Neuronal stem cell (in vitro differentiated cells): ENCODE measurements at regions not wholly inside any gene's neighbourhood (a gene's known extent, or its start where the extent isn't known, plus 50 kb on each side); places are given as distances from the start of the nearest gene placed in this dataset.

Experiments
- DNase-seq: peaks from one replicate; pipeline ENCODE4 v3.0.0-alpha.2; 2013; ENCODE audit warnings: low spot score
- H2AFZ ChIP-seq: one replicate; pipeline ENCODE4 v1.6.1; 2013; ENCODE audit warnings: mild to moderate bottlenecking, low read length, inconsistent platforms
- H2AK5ac ChIP-seq: 2 replicates; pipeline ENCODE4 v1.6.1; 2013; ENCODE audit warnings: low read depth, mild to moderate bottlenecking, inconsistent platforms, low read length, moderate library complexity, mixed read lengths
- H2BK120ac ChIP-seq: 2 replicates; pipeline ENCODE4 v1.6.1; 2013; ENCODE audit warnings: low read depth, mild to moderate bottlenecking, inconsistent platforms, low read length, moderate library complexity, mixed read lengths
- H2BK12ac ChIP-seq: one replicate; pipeline ENCODE4 v1.6.1; 2013; ENCODE audit warnings: low read length, inconsistent platforms
- H2BK15ac ChIP-seq: 2 replicates; pipeline ENCODE4 v1.6.1; 2013; ENCODE audit warnings: mild to moderate bottlenecking, low read length, inconsistent platforms, mixed read lengths
- H2BK5ac ChIP-seq: one replicate; pipeline ENCODE4 v1.6.1; 2013; ENCODE audit warnings: inconsistent platforms, mild to moderate bottlenecking, low read length, moderate library complexity
- H3K14ac ChIP-seq: one replicate; pipeline ENCODE4 v1.6.1; 2013; ENCODE audit warnings: low read length, inconsistent platforms
- H3K18ac ChIP-seq: 2 replicates; pipeline ENCODE4 v1.6.1; 2013; ENCODE audit warnings: low read length, inconsistent platforms
- H3K23ac ChIP-seq: 2 replicates; pipeline ENCODE4 v1.6.1; 2013; ENCODE audit warnings: low read depth, mild to moderate bottlenecking, mixed read lengths, low read length, inconsistent platforms; ENCODE audit not compliant: poor library complexity
- H3K27ac ChIP-seq: replicated peaks from 3 replicates; pipeline ENCODE4 v1.5.1; 2013; ENCODE audit warnings: low read length, inconsistent platforms
- H3K27me3 ChIP-seq, 3 experiments: 2 replicates each; pipeline ENCODE4 v1.6.1; 2013; ENCODE audit warnings: low read length in 3 of 3, mild to moderate bottlenecking in 2 of 3, inconsistent platforms in 1 of 3, low read depth in 1 of 3, mixed read lengths in 1 of 3, moderate library complexity in 1 of 3; ENCODE audit not compliant: control insufficient read depth in 3 of 3, insufficient read depth in 3 of 3
- H3K36me3 ChIP-seq, 2 donors: replicated peaks in 1 of 2; 2 replicates each; pipeline ENCODE4 v1.6.1; 2013; ENCODE audit warnings: low read length in 2 of 2; ENCODE audit not compliant: control insufficient read depth in 2 of 2, insufficient read depth in 2 of 2
- H3K4ac ChIP-seq: 2 replicates; pipeline ENCODE4 v1.6.1; 2013; ENCODE audit warnings: inconsistent platforms, mild to moderate bottlenecking, low read length, moderate library complexity
- H3K4me1 ChIP-seq, 2 donors: 1 replicate in 1 of 2; 2 replicates in 1 of 2; pipeline ENCODE4 v1.6.1; 2013; ENCODE audit warnings: low read length in 2 of 2, low read depth in 1 of 2; ENCODE audit not compliant: control insufficient read depth in 2 of 2, insufficient read depth in 1 of 2
- H3K4me2 ChIP-seq: one replicate; pipeline ENCODE4 v1.6.1; 2013; ENCODE audit warnings: mild to moderate bottlenecking, low read length, inconsistent platforms; ENCODE audit not compliant: insufficient read depth, poor library complexity, severe bottlenecking
- H3K4me3 ChIP-seq, 2 donors: 2 replicates each; pipeline ENCODE4 v1.5.1; 2013; ENCODE audit warnings: low read length in 2 of 2, mild to moderate bottlenecking in 2 of 2, inconsistent platforms in 1 of 2, moderate library complexity in 1 of 2
- H3K79me1 ChIP-seq: one replicate; pipeline ENCODE4 v1.6.1; 2013; ENCODE audit warnings: low read depth, mild to moderate bottlenecking, inconsistent platforms, low read length, moderate library complexity
- H3K9ac ChIP-seq: one replicate; pipeline ENCODE4 v1.6.1; 2013; ENCODE audit warnings: mild to moderate bottlenecking, low read depth, low read length, inconsistent platforms; ENCODE audit not compliant: poor library complexity
- H3K9me3 ChIP-seq, 2 donors: replicated peaks in 1 of 2; 2 replicates each; pipeline versions ENCODE3 to v1.6.1; 2013; ENCODE audit warnings: low read length in 2 of 2, mild to moderate bottlenecking in 2 of 2, inconsistent platforms in 1 of 2, low read depth in 1 of 2, mixed read lengths in 1 of 2, moderate library complexity in 1 of 2; ENCODE audit not compliant: control insufficient read depth in 2 of 2, insufficient read depth in 1 of 2
- H4K8ac ChIP-seq: one replicate; pipeline ENCODE4 v1.6.1; 2013; ENCODE audit warnings: low read depth, mild to moderate bottlenecking, inconsistent platforms, low read length, moderate library complexity
- H4K91ac ChIP-seq: one replicate; pipeline ENCODE4 v1.6.1; 2013; ENCODE audit warnings: low read length, low read depth, mild to moderate bottlenecking, inconsistent platforms; ENCODE audit not compliant: poor library complexity
- WGBS, 2 donors: extraction: QIAGEN DNeasy Blood & Tissue Kit; methylation state at CpG; one replicate each; pipeline ENCODE4 v1.1.7; 2013; ENCODE audit warnings: missing lambda C conversion rate in 2 of 2, mixed read lengths in 1 of 2; ENCODE audit not compliant: insufficient read length in 2 of 2, insufficient replicate concordance in 1 of 2; ENCODE audit errors: extremely low coverage in 2 of 2; 5-methylcytosine and 5-hydroxymethylcytosine counted together

DNA sequence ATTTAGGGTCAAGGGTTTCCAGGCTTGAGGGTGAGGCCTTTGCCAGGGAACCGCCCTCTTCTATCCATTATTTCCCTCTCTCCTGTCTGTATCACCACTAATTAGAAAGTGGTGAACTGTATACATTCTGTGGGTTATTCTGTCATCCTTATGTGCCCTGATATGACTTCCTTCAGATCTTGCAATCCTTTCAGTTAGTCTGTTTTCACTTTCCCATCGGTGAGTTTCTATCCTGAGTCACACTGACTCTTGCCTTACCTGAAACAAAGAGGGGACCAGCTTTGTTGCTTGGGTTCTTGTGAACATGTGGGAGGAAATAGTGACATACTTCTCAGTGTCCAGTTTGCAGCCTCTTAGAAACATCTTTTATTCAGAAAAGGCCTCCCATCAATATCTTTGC is 205.4 kb upstream of the GHR start:
- H3K4ac ChIP-seq = no peak overlapping the region
- H2AFZ ChIP-seq = no peak overlapping the region
- no peaks in the 10 kb centered on the region for H3K36me3 ChIP-seq
- H3K27ac ChIP-seq = no peak overlapping the region
- H2BK120ac ChIP-seq = no peak overlapping the region
- no peak overlapping the region for H3K14ac ChIP-seq
- no peaks in the 10 kb centered on the region for H3K4me1 ChIP-seq
- no peaks in the 10 kb centered on the region for H3K9me3 ChIP-seq
- WGBS, 2 donors = no CpG with 5 or more reads among the region's 2 CpGs
- no peak overlapping the region for H3K4me2 ChIP-seq
- H3K27me3 ChIP-seq = no peaks in the 10 kb centered on the region
- no peak overlapping the region for H2BK5ac ChIP-seq
- H4K91ac ChIP-seq = no peak overlapping the region
- H2AK5ac ChIP-seq = no peak overlapping the region
- H3K23ac ChIP-seq = no peak overlapping the region
- no peak overlapping the region for H4K8ac ChIP-seq
- H3K9ac ChIP-seq = no peak overlapping the region
- H2BK12ac ChIP-seq = no peak overlapping the region
- H3K79me1 ChIP-seq = no peaks in the 10 kb centered on the region
- no peak overlapping the region for H3K18ac ChIP-seq
- no peak overlapping the region for H2BK15ac ChIP-seq
- H3K4me3 ChIP-seq = no peak overlapping the region
- no peak for DNase-seq

DNA sequence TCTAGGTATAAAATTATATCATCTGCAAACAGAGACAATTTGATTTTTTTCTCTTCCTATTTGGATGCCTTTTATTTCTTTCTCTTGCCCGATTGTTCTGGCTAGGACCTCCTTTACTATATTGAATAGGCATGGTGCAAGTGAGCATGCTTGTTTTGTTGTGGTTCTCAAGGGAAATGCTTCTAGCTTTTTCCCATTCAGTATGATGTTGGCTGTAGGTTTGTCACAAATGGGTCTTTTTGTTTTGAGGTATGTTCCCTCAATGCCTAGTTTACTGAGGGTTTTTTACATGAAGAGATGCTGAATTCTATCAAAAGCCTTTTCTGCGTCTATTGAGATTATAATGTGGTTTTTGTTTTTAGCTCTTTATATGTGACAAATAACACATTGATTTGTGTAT is 198.2 kb upstream of the GHR start:
- H3K27me3 ChIP-seq = no peaks in the 10 kb centered on the region
- WGBS, 2 donors = no CpG with 5 or more reads among the region's 2 CpGs
- H2AFZ ChIP-seq = no peak overlapping the region
- no peaks in the 10 kb centered on the region for H3K36me3 ChIP-seq
- no peak overlapping the region for H2BK15ac ChIP-seq
- H4K8ac ChIP-seq = no peak overlapping the region
- H3K4me2 ChIP-seq = no peak overlapping the region
- H3K4ac ChIP-seq = no peak overlapping the region
- H3K4me1 ChIP-seq = peaks cover 0 to 1% of the 10 kb centered on the region in 2 donors
- no peak overlapping the region for H3K23ac ChIP-seq
- no peak overlapping the region for H3K18ac ChIP-seq
- no peak overlapping the region for H4K91ac ChIP-seq
- no peaks in the 10 kb centered on the region for H3K79me1 ChIP-seq
- H2BK12ac ChIP-seq = no peak overlapping the region
- H3K9ac ChIP-seq = no peak overlapping the region
- no peaks in the 10 kb centered on the region for H3K9me3 ChIP-seq
- no peak overlapping the region for H3K14ac ChIP-seq
- no peak overlapping the region for H2BK5ac ChIP-seq
- H3K4me3 ChIP-seq = no peak overlapping the region
- no peak overlapping the region for H2AK5ac ChIP-seq
- H2BK120ac ChIP-seq = no peak overlapping the region
- no peak for DNase-seq
- no peak overlapping the region for H3K27ac ChIP-seq

DNA sequence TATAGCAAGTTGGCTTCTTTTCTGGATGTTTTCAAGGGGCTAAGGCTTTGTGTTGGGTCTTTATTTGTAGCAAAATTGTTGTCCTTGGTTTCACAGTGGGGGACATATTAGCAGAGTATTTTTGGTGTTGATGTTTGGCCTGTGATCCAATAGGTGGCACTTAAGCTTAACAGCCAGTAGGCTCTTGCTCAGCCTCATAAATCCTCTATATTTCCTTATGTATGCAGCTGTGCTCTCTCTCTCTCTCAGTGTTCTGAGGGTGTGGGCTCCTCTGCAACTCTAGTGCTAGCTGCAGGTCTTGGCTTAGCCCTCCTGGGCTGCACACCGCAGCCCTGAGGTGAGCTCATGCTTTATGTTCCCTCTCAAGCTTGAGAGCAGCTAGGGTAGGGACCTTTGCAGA is 195.0 kb upstream of the GHR start:
- Histone ChIP-seq H3K14ac (peak overlapping the region; percentile 60), H3K27ac (no peak overlapping the region), H3K4ac (no peak overlapping the region), H3K9ac (no peak overlapping the region), H2AK5ac (no peak overlapping the region), H4K91ac (no peak overlapping the region), H3K79me1 (no peaks in the 10 kb centered on the region), H3K23ac (no peak overlapping the region), H3K36me3 (no peaks in the 10 kb centered on the region), H4K8ac (no peak overlapping the region), H3K18ac (no peak overlapping the region), H3K9me3 (no peaks in the 10 kb centered on the region), H2BK5ac (no peak overlapping the region), H3K4me3 (no peak overlapping the region), H2BK12ac (no peak overlapping the region), H3K27me3 (no peaks in the 10 kb centered on the region), H2BK120ac (no peak overlapping the region), H2AFZ (no peak overlapping the region), H3K4me1 (peaks cover 0 to 1% of the 10 kb centered on the region in 2 donors), H3K4me2 (no peak overlapping the region), H2BK15ac (no peak overlapping the region)
- WGBS, 2 donors = no CpG with 5 or more reads among the region's 1 CpG
- DNase-seq = no peak

DNA sequence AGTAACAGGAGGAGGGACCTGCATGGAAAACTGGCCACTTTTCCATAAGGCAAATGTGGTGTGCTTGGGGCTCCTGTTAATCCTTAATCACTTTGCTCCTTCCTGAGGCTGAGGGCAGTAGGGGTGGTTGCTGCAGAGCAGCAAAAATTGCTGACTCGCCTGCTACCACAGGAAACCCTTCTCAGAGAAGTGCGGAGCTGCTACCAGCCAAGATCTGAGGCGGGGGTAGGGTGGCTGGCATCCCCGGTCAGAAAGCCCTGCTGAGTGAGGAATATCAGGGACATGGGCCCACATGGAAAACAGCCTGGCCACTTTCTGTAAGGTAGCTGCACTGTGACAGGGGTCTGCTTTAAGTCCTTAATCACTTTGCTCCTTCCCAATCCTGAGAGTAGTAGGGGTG is 192.4 kb upstream of the GHR start:
- H3K36me3 ChIP-seq = no peaks in the 10 kb centered on the region
- no peak overlapping the region for H2AFZ ChIP-seq

More for the DNA sequence above, 192.4 kb upstream of the GHR start:
- Histone ChIP-seq H3K23ac (no peak overlapping the region), H2BK12ac (no peak overlapping the region), H2BK15ac (no peak overlapping the region), H3K9me3 (no peaks in the 10 kb centered on the region), H3K4me1 (peaks cover 0 to 1% of the 10 kb centered on the region in 2 donors), H3K4me2 (no peak overlapping the region), H4K91ac (no peak overlapping the region), H3K9ac (no peak overlapping the region), H3K79me1 (no peaks in the 10 kb centered on the region), H3K14ac (no peak overlapping the region), H3K4ac (no peak overlapping the region), H4K8ac (no peak overlapping the region), H2BK120ac (no peak overlapping the region), H2AK5ac (no peak overlapping the region), H3K4me3 (no peak overlapping the region), H3K27ac (no peak overlapping the region), H3K18ac (no peak overlapping the region), H2BK5ac (no peak overlapping the region), H3K27me3 (no peaks in the 10 kb centered on the region)
- no CpG with 5 or more reads among the region's 4 CpGs for WGBS, 2 donors
- no peak for DNase-seq
